Lung (tissue), 11 donors: ENCODE measurements at regions not wholly inside any gene's neighbourhood (a gene's known extent, or its start where the extent isn't known, plus 50 kb on each side); places are given as distances from the start of the nearest gene placed in this dataset.

Experiments
- ATAC-seq: fragments of 200-7000 bp; cut with Tn5 transposase; one replicate; pipeline ENCODE4 v1.9.1; 2020; ENCODE audit warnings: moderate number of reproducible peaks; ENCODE audit not compliant: insufficient read depth, low FRiP score
- DNase-seq, 3 donors: peaks; one replicate each; pipeline ENCODE4 v3.0.0-alpha.2; 2013 to 2017
- H3K27ac ChIP-seq, 2 donors: one replicate each; pipeline ENCODE4 v1.5.1; 2013; ENCODE audit warnings: mild to moderate bottlenecking in 2 of 2, moderate library complexity in 2 of 2, control low read depth in 1 of 2, inconsistent platforms in 1 of 2, low read depth in 1 of 2, low read length in 1 of 2
- H3K27me3 ChIP-seq, 3 donors: one replicate each; pipeline ENCODE4 v1.5.1; 2013; ENCODE audit warnings: low read length in 2 of 3; ENCODE audit not compliant: control insufficient read depth in 3 of 3, insufficient read depth in 3 of 3
- H3K36me3 ChIP-seq, 4 donors: one replicate each; pipeline ENCODE4 v1.5.1; 2013; ENCODE audit warnings: low read length in 4 of 4, mild to moderate bottlenecking in 1 of 4, moderate library complexity in 1 of 4; ENCODE audit not compliant: control insufficient read depth in 4 of 4, insufficient read depth in 4 of 4
- H3K4me1 ChIP-seq, 5 donors: one replicate each; pipeline ENCODE4 v1.5.1; 2013; ENCODE audit warnings: low read length in 5 of 5, mild to moderate bottlenecking in 2 of 5, moderate library complexity in 1 of 5; ENCODE audit not compliant: control insufficient read depth in 5 of 5, insufficient read depth in 5 of 5
- H3K4me3 ChIP-seq: one replicate; pipeline ENCODE4 v1.5.1; 2013; ENCODE audit warnings: mild to moderate bottlenecking, control low read depth, moderate library complexity
- H3K9ac ChIP-seq, 2 donors: one replicate each; pipeline ENCODE4 v1.5.1; 2013; ENCODE audit warnings: low read length in 2 of 2, control low read depth in 1 of 2; ENCODE audit not compliant: insufficient read depth in 1 of 2
- H3K9me3 ChIP-seq, 4 donors: one replicate each; pipeline ENCODE4 v1.5.1; 2013; ENCODE audit warnings: low read length in 3 of 4, mild to moderate bottlenecking in 1 of 4, moderate library complexity in 1 of 4; ENCODE audit not compliant: control insufficient read depth in 4 of 4, insufficient read depth in 3 of 4
- CTCF ChIP-seq: IDR thresholded peaks from 2 replicates; pipeline ENCODE4 v1.5.1; 2012; ENCODE audit warnings: mild to moderate bottlenecking; ENCODE audit errors: control extremely low read depth, extremely low read depth
- WGBS, 2 donors: extraction: QIAGEN DNeasy Blood & Tissue Kit; methylation state at CpG; one replicate each; pipeline ENCODE4 v1.1.7; 2013; 5-methylcytosine and 5-hydroxymethylcytosine counted together
- donor health status: control.
- donor health status: control.
- donor health status: Bipolar disorder and iron deficiency.
- donor health status: healthy.
- donor health status: DM: yes; HTN: yes; CAD: no.

GRCh38 chr6:88545991-88546390 lies 379.8 kb upstream of the CNR1 start:
- Histone ChIP-seq H3K27me3 (no peaks in the 10 kb centered on the region), H3K4me1 (no peaks in the 10 kb centered on the region), H3K36me3 (no peaks in the 10 kb centered on the region), H3K4me3 (no peak overlapping the region), H3K9ac (no peak overlapping the region), H3K9me3 (peaks cover 0 to 7% (median 0%) of the 10 kb centered on the region in 4 donors), H3K27ac (no peak overlapping the region)
- no peak for DNase-seq
- 60 to 64% methylated on average over 4 of the region's 4 CpGs for WGBS, 2 donors
- TF ChIP-seq CTCF = no peak
- no peak for ATAC-seq

GRCh38 chr6:88544986-88545612 lies 379.0 kb upstream of the CNR1 start:
- H3K27ac ChIP-seq = no peak overlapping the region
- no peak for ATAC-seq
- 47 to 52% methylated on average over 4 of the region's 4 CpGs for WGBS, 2 donors
- no peaks in the 10 kb centered on the region for H3K4me1 ChIP-seq
- H3K9me3 ChIP-seq = peaks cover 0 to 7% (median 0%) of the 10 kb centered on the region in 4 donors
- no peak overlapping the region for H3K9ac ChIP-seq
- H3K27me3 ChIP-seq = no peaks in the 10 kb centered on the region
- no peaks in the 10 kb centered on the region for H3K36me3 ChIP-seq
- TF ChIP-seq CTCF = no peak
- H3K4me3 ChIP-seq = no peak overlapping the region
- DNase-seq = no peak

- H3K4me3 ChIP-seq = no peak overlapping the region
- H3K9ac ChIP-seq = no peak overlapping the region
- ATAC-seq (no peak), DNase-seq (no peak)
- 60 to 71% methylated on average over 4 of the region's 4 CpGs for WGBS, 2 donors
- H3K36me3 ChIP-seq = no peaks in the 10 kb centered on the region
- peaks cover 0 to 1% (median 0%) of the 10 kb centered on the region in 4 donors for H3K9me3 ChIP-seq
- TF ChIP-seq CTCF = no peak
- H3K27ac ChIP-seq = no peak overlapping the region
- H3K4me1 ChIP-seq = no peaks in the 10 kb centered on the region
- H3K27me3 ChIP-seq = no peaks in the 10 kb centered on the region
Measured at GRCh38 chr6:88539295-88539764, 373.2 kb upstream of the CNR1 start.

GRCh38 chr6:88538840-88539239 lies 372.7 kb upstream of the CNR1 start:
- DNase-seq (no peak), ATAC-seq (no peak)
- Histone ChIP-seq H3K9ac (no peak overlapping the region), H3K9me3 (peaks cover 0 to 1% (median 0%) of the 10 kb centered on the region in 4 donors), H3K4me1 (no peaks in the 10 kb centered on the region), H3K27ac (no peak overlapping the region), H3K36me3 (no peaks in the 10 kb centered on the region), H3K4me3 (no peak overlapping the region), H3K27me3 (no peaks in the 10 kb centered on the region)
- WGBS, 2 donors = 84 to 89% methylated on average over 3 of the region's 3 CpGs
- no peak for TF ChIP-seq CTCF
